BE2C (cell line): ENCODE measurements at regions not wholly inside any gene's neighbourhood (a gene's known extent, or its start where the extent isn't known, plus 50 kb on each side); places are given as distances from the start of the nearest gene placed in this dataset.
"Not testable (repeated sequence)": the region's sequence is repeated elsewhere in the genome, so short reads cannot be mapped to it uniquely, and the experiment has no call there.

ENCODE experiments used
- DNase-seq: peaks from one replicate; pipeline ENCODE4 v3.0.0-alpha.2; 2020
- H3K27me3 ChIP-seq: fragments of 250-450 bp; sonication (Bioruptor Pico); 2 replicates; pipeline ENCODE4 v1.5.1; 2020; ENCODE audit warnings: mild to moderate bottlenecking
- H3K36me3 ChIP-seq: fragments of 250-450 bp; sonication (Bioruptor Pico); 2 replicates; pipeline ENCODE4 v1.5.1; 2020; ENCODE audit warnings: mild to moderate bottlenecking
- H3K4me1 ChIP-seq: fragments of 250-450 bp; sonication (Bioruptor Pico); 2 replicates; pipeline ENCODE4 v1.5.1; 2020
- H3K4me3 ChIP-seq: 2 replicates; pipeline ENCODE4 v1.5.1; 2011; ENCODE audit warnings: low read depth, low read length
- H3K9me3 ChIP-seq: fragments of 250-450 bp; sonication (Bioruptor Pico); 2 replicates; pipeline ENCODE4 v1.5.1; 2020
- TF ChIP-seq, protein P1 (sequence below): IDR thresholded peaks from 2 replicates; pipeline ENCODE4 v1.5.1; 2012; ENCODE audit warnings: mild to moderate bottlenecking, low read depth, low read length

DNA sequence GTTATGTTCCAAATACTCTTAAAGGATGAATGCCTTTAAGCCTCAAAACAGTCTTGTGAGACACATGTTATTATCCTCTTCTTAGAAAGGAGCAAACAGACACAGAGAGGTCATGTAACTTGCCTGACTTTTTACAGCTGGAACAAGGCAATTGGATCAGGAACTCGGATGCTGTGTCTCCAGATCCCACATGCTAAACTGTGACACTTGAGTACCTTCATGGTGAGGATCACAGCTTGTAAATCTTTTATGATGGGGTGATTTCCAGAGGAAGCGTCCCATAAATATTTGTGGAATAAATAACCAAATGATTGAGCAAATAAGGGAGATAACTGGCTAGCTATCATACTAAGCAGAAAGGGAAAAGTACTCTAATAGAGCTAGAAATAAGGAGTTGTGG lies 171.2 kb downstream of the C11orf91 start:
- H3K4me3 ChIP-seq = no peak overlapping the region
- no peaks in the 10 kb centered on the region for H3K4me1 ChIP-seq
- H3K27me3 ChIP-seq = no peaks in the 10 kb centered on the region
- H3K36me3 ChIP-seq = no peaks in the 10 kb centered on the region
- no peak for DNase-seq
- no peaks in the 10 kb centered on the region for H3K9me3 ChIP-seq
- TF ChIP-seq, protein P1, sequence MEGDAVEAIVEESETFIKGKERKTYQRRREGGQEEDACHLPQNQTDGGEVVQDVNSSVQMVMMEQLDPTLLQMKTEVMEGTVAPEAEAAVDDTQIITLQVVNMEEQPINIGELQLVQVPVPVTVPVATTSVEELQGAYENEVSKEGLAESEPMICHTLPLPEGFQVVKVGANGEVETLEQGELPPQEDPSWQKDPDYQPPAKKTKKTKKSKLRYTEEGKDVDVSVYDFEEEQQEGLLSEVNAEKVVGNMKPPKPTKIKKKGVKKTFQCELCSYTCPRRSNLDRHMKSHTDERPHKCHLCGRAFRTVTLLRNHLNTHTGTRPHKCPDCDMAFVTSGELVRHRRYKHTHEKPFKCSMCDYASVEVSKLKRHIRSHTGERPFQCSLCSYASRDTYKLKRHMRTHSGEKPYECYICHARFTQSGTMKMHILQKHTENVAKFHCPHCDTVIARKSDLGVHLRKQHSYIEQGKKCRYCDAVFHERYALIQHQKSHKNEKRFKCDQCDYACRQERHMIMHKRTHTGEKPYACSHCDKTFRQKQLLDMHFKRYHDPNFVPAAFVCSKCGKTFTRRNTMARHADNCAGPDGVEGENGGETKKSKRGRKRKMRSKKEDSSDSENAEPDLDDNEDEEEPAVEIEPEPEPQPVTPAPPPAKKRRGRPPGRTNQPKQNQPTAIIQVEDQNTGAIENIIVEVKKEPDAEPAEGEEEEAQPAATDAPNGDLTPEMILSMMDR = no peak

DNA sequence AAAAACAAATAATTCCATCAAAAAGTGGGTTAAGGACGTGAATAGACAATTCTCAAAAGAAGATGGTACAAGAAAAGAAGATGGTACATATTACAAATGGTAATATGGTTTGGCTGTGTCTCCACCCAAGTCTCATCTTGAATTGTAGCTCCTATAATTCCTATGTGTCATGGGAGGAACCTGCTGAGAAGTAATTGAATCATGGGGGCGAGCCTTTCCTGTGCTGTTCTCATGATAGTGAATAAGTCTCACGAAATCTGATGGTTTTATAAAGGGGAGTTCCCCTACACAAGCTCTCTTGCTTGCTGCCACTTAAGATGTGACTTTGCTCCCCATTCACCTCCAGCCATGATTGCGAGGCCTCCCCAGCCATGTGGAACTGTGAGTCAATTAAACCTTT lies 172.9 kb downstream of the C11orf91 start:
- not testable (repeated sequence) for H3K4me1 ChIP-seq, DNase-seq, H3K9me3 ChIP-seq, H3K27me3 ChIP-seq, H3K4me3 ChIP-seq, H3K36me3 ChIP-seq

DNA sequence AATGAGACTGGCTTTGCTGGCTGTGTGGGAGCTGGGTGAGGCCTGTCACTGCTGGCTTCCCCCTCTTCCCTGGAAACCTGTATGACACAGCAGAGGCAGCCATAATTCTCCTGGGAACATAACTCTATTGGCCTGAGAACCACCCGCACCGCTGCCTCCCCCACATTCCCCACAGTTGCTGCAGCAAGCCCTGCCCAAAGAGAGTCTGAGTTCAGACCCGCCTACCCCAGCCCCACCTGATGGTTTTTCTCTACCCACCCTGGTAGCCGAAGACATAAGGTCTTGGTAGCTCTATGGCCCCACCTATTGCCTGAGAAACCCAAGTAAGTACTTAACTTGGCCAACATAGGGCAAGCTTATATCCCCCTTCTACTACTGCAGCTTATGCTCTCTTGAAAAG lies 174.8 kb downstream of the C11orf91 start:
- TF ChIP-seq, protein P1 = no peak
- Histone ChIP-seq H3K36me3 (no peaks in the 10 kb centered on the region), H3K4me3 (no peak overlapping the region), H3K4me1 (no peaks in the 10 kb centered on the region), H3K27me3 (no peaks in the 10 kb centered on the region), H3K9me3 (no peaks in the 10 kb centered on the region)
- no peak for DNase-seq

DNA sequence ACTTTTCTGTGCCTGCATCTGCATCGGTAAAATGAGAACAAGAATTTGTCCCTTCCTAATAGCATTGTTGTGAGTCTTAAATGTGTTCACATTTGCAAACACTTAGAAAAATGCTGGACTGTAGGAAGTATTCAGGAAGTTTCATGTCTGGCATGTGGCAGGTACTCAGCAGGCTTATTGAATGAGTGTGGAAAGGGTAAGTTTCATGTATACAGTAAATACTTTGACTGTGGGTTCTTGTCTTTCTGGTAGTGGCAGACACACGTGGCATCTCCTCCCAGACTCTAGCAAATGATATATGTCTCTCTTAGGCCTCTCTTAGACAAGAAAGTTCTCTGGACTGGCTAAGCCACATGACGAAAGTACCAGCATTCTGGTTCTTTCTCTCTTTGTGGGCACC lies 179.2 kb downstream of the C11orf91 start:
- Histone ChIP-seq H3K4me3 (no peak overlapping the region), H3K9me3 (no peaks in the 10 kb centered on the region), H3K27me3 (no peaks in the 10 kb centered on the region), H3K4me1 (no peaks in the 10 kb centered on the region), H3K36me3 (no peaks in the 10 kb centered on the region)
- TF ChIP-seq, protein P1 = no peak
- no peak for DNase-seq

DNA sequence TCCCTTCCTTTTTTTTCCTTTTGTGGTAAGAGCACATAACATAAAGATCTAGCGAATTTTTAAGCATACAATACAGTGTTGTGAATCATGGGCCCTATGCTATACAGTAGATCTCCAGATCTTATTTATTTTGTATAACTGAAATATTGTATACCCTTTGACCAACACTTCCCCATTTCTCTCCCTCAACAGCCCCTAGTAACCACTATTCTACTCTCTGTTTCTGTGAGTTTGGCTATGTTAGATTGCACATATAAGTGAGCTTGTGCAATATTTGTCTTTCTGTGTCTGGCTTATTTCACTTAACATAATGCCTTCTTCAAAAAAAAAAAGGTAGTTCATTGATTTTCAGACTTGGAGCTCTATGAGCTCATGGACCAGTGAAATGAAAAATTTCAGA lies 180.5 kb downstream of the C11orf91 start:
- Histone ChIP-seq H3K36me3 (no peaks in the 10 kb centered on the region), H3K4me3 (no peak overlapping the region), H3K9me3 (no peaks in the 10 kb centered on the region), H3K4me1 (no peaks in the 10 kb centered on the region), H3K27me3 (no peaks in the 10 kb centered on the region)
- TF ChIP-seq, protein P1 = no peak
- no peak for DNase-seq

DNA sequence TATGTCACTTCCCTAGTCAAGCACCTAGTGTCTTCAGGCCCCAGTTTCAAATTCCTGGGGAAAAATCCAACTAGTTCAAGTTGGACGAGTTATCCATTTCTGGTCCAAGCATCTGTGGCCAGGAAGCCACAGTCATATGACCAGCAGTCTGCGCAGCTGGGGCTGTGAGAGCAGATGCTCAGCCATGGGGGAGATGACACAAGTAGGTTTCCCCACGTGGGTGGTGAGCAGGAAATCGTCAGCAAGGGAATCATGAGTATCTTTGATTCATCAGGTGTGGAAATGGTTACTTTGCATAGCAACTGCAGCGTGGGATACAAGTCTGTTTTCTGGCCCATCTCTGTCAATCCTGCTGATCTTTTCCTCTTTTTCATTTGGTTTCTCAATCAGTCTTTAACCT lies 185.3 kb downstream of the C11orf91 start:
- Histone ChIP-seq H3K36me3 (no peaks in the 10 kb centered on the region), H3K4me1 (no peaks in the 10 kb centered on the region), H3K27me3 (no peaks in the 10 kb centered on the region), H3K9me3 (no peaks in the 10 kb centered on the region), H3K4me3 (no peak overlapping the region)
- DNase-seq = no peak
- TF ChIP-seq, protein P1 = no peak
